ENCODE measurements at regions not wholly inside any gene's neighbourhood (a gene's known extent, or its start where the extent isn't known, plus 50 kb on each side); places are given as distances from the start of the nearest gene placed in this dataset.
"Not testable (repeated sequence)": the region's sequence is repeated elsewhere in the genome, so short reads cannot be mapped to it uniquely, and the experiment has no call there.

DNA sequence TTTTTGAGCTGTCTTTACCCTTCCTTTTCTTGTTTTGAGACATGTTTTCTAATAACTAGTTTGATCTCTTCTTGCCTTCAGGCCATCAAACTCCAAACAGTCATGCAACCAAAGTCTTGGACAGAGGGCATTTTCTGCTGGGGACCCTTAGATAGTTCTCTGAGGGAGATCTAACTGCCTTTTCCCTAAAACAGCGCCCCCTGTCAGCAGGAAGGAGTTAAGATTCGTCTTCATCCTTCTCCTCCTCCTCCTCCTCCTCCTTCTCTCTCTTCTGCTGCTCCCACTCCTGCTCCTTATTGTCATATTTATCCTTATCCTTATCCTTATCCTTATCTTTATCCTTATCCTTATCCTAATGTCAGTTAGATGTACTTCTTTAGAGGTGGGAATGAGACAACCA lies 417.2 kb downstream of the TRAM1L1 start:
- DNase-seq: no peak

DNA sequence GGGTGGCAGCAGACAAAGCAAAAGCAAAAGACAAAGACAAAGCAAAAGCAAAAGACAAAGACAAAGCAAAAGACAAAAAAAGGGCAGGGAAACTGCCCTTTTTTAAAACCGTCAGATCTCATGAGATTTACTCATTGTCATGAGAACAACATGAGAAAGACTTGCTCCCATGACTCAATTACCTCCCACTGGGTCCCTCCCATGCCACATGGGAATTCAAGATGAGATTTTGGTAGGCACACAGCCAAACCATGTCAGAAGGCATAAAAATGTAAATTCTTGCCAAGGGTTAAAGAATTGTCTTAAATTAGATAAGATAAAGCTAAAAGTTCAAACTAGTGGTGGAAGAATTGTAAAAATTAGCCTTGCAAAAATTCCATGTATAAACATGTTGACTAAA lies 419.7 kb downstream of the TRAM1L1 start:
- no peak for DNase-seq

DNA sequence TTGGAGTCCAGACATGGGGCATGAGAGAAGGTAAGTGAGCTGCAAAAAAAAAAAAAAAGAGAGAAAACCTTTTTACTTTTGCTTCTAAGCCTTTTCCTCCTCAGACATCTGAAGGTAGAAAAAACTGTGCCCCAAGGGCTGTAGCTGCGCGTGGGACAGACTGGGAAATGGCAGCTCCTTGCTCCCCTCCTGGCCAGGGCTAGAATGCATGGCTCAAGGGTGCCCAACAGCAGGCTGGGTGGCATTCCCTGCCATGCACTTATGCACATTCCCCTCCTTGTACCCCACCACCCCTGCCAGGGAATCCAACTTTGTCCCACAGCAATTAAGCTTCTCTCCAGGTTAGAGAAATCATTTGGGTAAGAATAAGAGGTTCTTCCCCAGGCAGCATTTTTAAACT lies 421.2 kb downstream of the TRAM1L1 start:
- no peak for DNase-seq

DNA sequence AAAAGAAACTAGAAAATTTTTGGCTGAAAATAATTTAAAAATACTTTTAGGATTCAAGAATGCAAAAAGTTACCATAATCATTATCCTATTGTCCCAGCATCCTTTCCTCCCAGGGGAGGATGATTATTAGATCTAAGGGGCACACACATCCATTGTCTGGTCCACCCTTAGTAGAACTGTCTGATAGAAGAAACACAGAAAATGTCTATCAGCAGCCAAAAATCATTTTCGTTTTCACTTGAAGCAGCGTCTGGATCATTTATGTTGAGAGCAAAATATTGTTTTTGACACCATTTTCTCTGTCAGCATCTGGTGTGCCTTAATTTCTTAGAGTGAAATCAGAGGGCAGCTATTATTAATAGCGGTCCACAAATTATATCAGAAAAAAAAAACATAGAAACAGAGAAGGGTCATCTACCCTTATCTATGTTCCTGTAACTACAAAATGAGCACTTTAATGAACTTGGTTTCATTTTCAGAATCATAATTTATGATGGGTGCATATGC lies 446.3 kb downstream of the TRAM1L1 start:
- DNase-seq: no peak

DNA sequence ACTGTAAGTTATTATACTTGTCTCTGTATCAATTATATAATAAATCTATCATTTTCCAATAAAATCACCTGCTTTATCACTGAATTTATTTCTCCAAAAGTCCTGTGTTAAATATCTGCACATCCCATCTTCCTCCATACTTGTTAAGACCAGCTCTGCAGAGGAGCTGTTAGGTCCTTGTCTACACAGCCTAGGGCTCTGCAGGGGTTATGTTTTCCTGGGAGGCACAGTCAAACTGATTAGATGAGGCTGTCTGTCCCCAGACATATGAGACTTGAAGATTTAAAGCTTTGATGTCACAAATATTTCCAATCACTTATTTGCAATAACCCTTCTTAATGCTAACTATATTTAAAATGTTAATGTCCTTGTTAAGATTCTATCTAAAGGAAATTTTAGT lies 446.8 kb downstream of the TRAM1L1 start:
- DNase-seq: no peak

DNA sequence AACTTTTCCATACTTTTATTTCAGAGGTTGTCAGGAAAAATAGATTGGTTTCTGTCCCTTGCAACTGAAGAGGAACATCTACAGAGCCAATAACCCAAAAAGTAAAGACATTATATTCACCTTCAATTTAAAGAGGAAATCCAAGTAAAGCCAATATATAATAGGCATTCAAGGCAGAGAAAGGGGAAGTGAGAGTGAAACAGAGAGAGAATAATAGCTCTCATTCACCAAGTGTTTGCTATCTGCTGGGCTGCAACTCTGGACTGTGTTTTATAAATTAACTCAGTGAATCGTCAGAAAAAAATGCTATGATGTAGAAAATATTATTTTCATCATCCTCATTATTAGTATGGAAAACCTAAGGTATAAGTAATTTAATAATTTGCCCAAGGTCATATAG lies 448.5 kb downstream of the TRAM1L1 start:
- no peak for DNase-seq

DNA sequence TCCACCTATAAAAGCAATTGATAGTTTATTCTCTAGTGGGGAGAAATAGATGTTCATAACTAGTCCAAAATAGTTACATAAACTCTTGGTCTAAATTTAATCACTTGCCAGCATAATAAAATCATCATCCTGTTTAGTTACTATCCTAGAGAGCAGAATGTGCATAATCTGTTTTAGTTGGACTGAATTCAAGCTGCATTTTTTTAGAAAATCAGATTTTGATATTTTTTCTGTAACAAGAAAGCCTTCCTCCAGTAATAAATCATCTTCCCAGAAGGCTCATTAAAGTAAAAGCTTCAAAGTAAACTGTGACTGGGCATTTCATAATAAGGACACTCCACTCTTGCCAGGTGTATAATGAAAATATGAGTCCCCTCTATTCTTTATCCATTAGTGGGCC lies 453.1 kb downstream of the TRAM1L1 start:
- DNase-seq: peak in 1 of 3 donors; percentile 0

DNA sequence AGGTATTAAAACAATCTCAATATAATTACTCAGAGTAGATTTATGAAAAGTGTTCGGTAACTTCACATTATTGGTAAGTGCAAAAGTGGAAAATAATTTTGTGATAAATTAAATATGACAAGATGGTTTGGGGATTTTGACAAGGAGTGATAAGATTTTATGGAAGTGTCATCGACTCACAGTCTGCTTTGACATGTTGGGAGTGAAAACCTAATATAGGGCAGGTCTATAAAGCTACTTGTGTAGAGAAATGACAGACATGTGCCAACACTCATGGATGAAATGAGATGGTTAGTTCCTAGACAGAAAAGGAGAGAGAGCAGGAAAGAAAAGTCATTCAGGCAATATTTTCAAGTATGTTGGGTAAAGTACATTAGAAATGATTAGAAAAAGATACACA lies 456.8 kb downstream of the TRAM1L1 start:
- no peak for DNase-seq

DNA sequence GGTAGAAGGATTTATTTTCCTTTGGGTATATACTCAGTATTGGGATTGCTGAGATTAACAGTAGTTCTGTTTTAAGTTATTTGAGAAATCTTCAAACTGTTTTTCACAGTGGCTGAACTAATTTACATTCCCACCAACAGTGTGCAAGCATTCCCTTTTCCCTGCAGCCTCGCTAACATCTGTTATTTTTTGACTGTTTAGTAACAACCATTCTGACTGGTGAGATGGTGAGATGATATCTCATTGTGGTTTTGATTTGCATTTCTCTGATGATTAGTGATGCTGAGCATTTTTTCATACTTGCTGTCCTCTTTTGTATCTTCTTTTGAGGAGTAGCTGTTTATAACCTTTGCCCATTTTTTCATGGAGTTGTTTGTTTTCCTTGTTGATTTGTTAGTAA lies 457.8 kb downstream of the TRAM1L1 start:
- DNase-seq: no peak

DNA sequence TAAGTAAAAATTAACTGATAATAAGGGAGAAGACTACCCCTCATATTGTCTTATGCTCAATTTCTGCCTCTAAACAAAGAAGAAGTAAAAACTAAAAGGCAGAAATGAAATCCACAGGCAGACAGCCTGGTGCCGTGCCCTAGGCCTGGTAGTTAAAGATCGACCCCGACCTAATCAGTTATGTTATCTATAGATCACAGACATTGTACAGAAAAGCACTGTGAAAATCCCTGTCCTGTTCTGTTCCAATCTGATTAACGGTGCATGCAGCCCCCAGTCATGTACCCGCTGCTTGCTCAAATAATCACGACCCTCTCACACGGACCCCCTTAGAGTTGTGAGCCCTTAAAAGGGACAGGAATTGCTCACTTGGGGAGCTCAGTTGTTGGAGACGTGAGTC lies 465.9 kb downstream of the TRAM1L1 start:
- DNase-seq: not testable (repeated sequence)

DNA sequence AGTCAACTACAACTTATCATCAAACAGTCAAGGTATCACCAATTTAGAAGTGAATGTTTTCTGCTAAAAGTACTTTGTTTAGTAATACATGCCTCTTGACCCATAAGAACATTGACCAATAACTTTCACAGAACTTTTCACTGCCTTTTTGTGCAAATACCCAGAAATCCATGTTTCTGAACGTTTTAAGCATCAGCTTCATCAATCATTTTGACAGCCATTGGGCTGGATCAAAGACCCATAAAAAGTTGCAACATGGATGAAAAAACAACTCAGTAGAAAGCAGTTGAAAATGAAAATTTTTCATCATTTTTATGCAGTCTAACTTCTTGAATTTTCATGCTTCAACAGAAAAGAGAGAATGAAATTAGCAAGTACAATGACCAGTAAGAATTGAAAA lies 466.7 kb downstream of the TRAM1L1 start:
- no peak for DNase-seq

DNA sequence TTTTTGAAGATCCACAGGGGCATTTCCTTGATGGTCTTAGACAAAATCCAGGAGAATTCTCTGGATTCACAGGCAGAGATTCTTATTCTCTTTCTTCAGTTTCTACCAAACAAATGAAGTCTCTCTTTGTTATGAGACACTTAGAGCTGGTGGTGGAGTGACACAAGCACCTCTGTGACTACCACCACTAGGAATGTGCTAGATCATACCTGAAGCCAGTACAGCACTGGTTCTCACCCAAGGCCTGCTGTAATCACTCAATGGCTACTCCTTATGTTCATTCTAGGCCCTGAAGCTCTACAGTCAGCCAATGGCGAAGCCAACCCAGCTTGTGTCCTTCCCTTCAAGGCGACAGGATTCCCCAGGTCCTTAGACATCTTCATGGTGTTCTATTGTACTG lies 482.3 kb downstream of the TRAM1L1 start:
- DNase-seq: no peak

DNA sequence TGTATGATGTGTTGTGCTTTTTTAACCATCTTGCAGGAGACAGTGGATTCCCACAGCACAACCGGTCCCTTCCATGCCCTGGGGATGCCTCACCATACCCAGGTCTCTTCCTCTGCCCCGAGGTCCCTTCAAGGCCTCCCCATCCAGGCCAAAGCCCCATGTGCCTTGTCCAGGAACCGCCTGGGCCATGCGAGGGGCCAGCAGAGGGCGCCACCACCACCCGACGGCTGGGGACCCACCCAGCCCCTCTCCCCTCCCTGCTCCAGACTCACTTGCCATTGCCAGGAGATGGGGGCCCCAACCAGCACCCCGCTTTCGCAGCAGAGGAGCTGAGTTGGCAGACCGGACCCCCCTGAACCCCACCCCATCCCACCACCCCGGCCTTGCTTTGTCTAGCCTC lies 485.5 kb downstream of the TRAM1L1 start:
- no peak for DNase-seq

DNA sequence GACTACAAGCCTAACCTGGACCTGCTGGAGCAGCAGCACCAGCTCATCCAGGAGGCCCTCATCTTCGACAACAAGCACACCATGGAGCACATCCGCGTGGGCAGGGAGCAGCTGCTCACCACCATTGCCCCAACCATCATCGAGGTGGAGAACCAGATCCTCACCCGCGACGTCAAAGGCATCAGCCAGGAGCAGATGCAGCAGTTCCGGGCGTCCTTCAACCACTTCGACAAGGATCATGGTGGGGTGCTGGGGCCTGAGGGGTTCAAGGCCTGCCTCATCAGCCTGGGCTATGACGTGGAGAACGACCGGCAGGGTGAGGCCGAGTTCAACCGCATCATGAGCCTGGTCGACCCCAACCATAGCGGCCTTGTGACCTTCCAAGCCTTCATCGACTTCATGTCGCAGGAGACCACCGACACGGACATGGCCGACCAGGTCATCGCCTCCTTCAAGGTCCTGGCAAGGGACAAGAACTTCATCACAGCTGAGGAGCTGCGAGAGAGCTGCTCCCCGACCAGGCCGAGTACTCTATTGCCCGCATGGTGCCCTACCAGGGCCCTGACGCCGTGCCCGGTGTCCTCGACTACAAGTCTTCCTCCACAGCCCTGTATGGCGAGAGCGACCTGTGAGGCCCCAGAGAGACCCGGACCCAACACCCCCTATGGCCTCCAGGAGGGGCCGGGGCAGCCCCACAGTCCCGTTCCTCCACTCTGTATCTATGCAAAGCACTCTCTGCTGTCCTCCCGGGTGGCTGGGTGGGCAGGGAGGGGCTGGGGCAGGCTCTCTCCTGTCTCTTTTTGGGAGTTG lies 486.2 kb downstream of the TRAM1L1 start:
- no peak for DNase-seq

DNA sequence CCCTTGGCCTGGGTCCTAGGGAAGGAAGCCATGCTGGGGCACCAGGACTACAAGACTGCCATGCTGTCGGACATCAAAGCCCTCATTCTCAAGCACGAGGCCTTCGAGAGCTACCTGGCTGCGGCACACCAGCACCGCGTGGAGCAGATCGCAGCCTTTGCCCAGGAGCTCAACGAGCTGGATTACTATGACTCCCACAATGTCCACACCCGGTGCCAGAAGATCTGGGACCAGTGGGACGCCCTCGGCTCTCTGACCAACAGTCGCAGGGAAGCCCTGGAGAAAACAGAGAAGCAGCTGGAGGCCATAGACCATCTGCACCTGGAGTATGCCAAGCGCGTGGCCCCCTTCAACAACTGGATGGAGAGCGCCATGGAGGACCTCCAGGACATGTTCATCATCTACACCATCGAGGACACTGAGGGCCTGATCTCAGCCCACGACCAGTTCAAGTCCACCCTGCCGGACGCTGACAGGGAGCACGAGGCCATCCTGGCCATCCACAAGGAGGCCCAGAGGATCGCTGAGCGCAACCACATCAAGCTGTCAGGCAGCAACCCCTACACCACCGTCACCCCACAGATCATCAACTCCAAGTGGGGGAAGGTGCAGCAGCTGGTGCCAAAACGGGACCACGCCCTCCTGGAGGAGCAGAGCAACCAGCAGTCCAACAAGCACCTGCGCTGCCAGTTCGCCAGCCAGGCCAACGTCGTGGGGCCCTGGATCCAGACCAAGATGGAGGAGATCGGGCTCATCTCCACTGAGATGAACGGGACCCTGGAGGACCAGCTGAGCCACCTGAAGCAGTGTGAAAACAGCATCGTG lies 487.0 kb downstream of the TRAM1L1 start:
- DNase-seq: no peak

DNA sequence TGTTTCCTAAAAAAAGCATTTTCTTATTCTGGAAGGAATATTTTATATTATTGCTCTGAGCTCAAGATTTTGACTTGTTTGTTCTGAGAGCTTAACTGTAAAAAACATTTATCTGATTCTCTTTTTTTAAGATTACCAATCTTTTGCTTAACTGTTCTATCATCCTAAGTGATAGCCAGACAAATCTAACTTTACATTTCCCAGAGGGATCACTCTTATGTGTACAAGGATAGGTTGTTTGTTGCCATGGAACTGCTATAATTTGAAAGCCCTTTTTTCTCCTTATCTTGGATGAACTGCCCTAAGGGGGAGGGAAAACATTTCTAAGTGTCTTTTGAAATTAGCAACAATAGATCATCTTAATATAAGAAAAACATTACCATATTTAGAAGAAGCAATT lies 494.7 kb downstream of the TRAM1L1 start:
- DNase-seq: peak in 2 of 3 donors; percentile 2 to 30

DNA sequence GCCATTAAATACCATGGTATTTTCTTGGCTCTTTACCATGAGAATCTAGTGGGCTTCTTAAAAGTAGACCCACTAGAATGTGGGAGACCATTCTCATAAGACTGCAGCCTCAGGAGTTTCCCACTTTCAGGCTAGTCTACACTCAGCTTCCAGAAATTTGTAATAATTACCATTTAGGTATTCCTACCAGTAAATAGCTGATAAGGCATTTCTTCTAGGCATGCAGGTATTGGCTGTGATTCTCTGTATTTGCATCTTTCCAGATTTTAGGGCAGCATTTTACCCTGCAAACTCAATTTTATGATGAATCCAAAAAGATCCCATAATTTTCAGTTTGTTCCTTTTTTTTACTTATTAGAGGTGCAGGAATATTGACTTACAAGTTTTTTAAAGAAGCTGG lies 496.6 kb downstream of the TRAM1L1 start:
- no peak for DNase-seq

DNA sequence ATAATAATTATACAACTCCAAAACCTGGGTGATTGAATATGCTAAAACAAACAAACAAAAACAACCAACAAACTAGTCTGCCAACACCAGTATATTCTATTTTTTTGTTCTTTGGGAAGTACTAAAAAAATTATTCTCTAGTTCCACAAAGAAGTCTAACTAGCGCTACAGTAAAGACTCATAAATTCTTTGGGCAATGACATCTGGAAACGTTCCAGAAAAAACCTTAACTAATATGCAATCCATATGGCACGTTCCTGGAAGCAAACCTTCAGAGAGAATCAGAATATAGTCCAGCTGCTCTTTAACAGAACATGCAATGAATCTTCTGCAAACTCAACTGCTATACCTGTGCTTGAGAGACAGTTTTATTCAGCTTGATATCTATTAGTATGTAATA lies 500.1 kb downstream of the TRAM1L1 start:
- DNase-seq: no peak

DNA sequence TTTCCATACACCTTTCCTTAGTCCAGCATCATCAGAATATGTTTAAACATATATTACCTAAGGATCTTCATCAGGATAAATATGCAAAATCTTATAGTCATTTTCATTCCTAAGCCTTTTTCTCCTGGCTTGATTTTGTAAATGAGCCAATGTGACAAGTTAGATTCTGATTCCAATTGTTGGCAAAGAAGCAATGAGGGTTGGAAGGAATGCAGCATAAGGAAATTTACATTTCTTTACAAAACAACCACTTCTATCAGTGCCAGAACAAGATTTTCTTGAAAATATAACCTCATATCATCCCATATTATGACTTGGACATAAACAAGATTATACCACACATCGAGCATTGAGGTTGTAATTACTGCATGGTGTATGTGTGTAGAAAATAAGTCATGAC lies 508.1 kb downstream of the TRAM1L1 start:
- DNase-seq: no peak

DNA sequence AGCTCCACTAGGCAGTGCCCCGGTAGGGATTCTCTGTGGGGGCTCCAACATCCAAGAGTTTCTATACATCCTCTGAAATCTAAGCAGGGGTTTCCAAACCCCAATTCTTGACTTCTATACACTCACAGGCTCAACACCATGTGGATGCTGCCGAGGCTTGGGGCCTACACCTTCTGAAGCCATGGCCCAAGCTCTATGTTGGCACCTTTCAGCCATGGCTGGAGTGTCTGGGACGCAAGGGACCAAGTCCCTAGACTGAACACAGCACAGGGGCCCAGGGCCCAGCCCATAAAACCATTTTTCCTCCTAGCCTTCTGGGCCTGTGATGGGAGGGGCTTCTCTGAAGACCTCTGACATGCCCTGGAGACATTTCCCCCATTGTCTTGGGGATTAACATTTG lies 511.8 kb downstream of the TRAM1L1 start:
- no peak for DNase-seq

DNA sequence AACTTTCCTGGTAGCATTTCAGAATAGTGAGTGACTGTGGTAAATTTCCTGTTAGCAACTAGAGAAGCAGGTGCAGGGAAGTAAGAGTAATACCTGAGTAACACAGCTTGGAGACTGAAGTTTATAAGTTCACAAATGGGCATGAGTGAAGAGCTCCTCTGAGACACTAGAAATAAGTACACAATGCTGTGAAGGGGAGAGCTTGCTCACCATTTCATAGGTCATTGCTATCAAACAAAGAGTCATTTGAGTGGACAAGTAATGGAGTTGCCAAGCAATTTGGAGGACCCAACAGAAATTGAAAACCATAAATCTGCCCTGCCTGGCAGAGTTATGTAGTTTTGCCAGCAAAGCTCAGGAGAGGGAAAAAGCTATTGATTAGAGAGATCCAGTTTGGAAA lies 523.6 kb downstream of the TRAM1L1 start:
- DNase-seq: no peak

DNA sequence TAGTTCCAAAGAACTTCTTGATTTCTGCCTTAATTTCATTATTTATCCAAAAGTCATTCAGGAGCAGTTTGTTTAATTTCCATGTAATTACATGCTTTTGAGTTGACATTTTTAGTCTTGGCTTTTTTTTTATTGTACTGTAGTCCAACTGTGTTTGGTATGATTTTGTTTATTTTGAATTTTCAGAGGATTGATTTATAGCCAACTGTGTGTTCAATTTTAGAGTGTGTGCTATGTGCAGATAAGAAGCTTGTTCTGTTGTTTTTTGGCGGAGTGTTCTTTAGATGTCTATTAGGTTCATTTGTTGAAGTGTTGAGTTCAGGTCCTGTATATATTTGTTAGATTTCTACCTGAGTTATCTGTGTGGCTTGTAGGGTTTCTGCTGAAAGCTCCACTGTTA lies 533.6 kb downstream of the TRAM1L1 start:
- no peak for DNase-seq

DNA sequence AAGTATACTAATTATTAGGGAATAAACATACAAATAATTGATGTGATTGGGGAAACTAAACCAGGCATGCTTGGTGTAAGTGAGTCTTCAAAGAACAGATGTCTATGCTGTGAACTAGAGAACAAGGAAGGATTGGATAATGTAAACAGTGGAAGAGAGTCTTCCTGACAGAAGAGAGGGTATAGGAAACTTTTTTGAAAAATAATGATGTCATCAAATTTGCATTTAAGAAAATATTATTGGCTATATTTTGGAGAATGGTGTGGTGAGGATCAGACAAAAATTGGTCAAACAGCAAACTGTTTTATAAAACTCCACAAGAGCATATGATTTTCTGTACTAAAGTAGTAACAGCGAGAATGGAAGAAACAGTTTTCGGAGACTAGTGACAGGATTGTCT lies 537.7 kb downstream of the TRAM1L1 start:
- DNase-seq: no peak
